ENCODE measurements at regions not wholly inside any gene's neighbourhood (a gene's known extent, or its start where the extent isn't known, plus 50 kb on each side); places are given as distances from the start of the nearest gene placed in this dataset.

DNA sequence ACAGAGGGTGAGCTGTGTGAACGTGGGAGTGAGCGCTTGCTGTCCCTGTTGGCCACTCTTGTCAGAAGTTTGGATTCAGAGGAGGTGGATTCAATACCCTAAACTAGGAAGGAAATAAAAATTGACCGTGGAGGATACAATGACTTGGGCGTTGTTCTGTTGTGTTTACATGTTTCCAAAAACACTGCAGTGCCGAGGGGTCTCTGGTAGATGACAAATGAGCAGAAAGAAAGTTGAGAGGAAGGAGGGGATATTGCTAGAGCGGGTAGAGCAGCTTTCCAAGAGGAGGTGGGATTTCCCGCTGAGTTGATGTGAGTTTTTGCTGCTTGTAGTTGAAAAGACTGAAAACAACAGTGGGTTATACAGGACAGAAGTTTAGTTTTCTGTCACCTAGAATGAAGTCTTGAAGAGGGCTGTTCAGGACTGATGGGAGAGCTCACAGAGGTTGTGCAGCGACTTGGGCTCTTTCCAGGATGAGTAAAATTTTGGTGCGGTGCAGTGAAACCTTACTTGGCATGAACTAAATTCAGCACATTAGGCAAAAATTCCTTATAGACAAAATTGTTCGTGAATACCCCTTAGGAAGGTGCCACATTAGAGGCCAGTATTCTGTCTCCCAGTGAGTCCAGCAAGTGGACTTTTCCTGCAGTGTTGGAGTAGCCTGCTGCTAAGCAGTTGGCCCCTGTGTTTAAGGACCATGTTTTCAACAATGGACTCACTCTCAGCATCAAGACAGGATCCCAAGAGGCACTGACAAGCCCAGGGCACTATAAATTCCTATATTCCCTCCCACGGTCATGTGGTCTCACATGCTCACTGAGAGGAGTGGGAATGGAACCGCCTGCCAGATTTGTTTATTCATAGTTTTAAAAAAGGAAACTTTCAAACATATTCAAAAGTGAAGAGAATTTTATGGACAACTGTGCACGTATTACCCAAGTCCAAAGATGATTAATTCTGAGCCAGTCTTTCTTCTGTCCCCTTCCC is 435.0 kb upstream of the C2CD4B start:
- no peak for DNase-seq (ENCODE audit: extremely low read depth in 1 of 2, low read depth in 1 of 2)

GRCh38 chr15:62601777-62602545 is 436.9 kb upstream of the C2CD4B start:
- DNase-seq (ENCODE audit: extremely low read depth in 1 of 2, low read depth in 1 of 2): no peak

GRCh38 chr15:62603742-62604141 is 438.7 kb upstream of the C2CD4B start:
- DNase-seq (ENCODE audit: extremely low read depth in 1 of 2, low read depth in 1 of 2): no peak

DNA sequence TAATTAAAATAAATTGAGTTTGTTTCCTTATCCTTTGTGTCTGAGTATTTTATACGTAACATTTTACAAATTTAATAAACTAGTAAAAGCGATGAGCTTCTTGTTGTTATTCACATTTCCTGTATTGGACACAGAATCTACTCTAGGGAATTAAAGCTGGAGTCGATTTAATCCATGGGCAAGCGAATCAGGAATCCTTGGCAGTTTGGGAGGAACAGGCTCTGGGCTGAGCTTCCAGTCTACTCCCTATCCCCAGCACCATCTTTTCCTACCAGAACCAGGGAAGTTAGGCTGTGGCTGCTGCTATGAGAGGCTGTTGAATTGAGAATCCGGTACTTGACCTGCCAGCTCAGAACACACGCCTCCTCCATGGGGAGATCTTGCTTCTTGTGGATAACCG is 437.3 kb upstream of the TPM1 start:
- DNase-seq (ENCODE audit: extremely low read depth in 1 of 2, low read depth in 1 of 2): no peak

GRCh38 chr15:62606376-62607113 is 436.0 kb upstream of the TPM1 start:
- DNase-seq (ENCODE audit: extremely low read depth in 1 of 2, low read depth in 1 of 2): no peak

GRCh38 chr15:62607114-62607462 is 435.5 kb upstream of the TPM1 start:
- no peak for DNase-seq (ENCODE audit: extremely low read depth in 1 of 2, low read depth in 1 of 2)

GRCh38 chr15:62607643-62608042 is 434.9 kb upstream of the TPM1 start:
- DNase-seq (ENCODE audit: extremely low read depth in 1 of 2, low read depth in 1 of 2): no peak

DNA sequence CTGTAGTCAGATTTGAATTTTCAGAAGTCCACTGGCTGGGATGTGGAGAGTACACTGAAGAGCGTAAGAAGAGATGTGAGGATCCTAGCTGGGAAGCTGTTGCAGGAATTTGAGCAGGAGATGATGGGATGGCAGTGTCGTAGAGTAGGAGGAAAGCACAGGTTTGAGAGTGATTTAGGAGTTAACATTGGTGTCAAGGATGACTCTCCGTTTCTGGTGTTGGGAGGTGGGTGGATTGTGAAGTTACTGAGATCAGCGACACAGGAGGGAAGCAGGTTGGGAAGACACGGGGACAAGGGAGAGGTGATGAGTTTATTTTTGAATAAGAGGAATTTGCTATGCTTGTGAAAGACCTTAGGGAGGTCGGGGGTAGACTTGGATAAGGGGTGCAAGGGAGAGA is 434.2 kb upstream of the TPM1 start:
- DNase-seq (ENCODE audit: extremely low read depth in 1 of 2, low read depth in 1 of 2): no peak

DNA sequence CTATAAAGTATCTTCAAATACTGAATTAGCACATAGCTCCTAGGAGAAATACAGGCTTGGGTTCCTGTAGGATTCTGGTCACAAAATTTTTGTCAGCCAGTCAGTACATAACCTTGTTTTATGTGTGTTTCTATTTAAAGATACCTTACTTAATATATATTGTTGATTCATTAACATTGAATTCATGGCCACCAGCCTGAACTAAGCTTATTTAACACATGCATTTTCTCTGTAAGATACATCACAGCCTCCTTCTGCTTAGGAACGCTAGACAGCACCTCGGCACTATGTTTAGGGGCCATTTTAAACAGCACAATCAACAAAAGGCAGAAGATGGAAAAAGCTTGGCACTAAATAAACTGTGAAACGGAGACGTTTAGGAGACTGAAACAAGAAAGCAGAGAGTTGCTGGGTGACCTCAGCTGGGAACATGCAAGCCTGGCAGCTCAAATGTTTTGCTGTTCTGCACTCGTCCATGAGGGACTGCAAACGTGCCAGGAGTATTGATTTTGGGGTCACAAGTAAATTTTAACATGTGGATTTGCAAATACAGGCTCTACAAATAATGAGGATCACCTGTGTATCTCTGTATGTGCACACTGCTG is 432.2 kb upstream of the TPM1 start:
- no peak for DNase-seq (ENCODE audit: extremely low read depth in 1 of 2, low read depth in 1 of 2)

- DNase-seq (ENCODE audit: extremely low read depth in 1 of 2, low read depth in 1 of 2): no peak
These were observed 431.5 kb upstream of the TPM1 start for GRCh38 chr15:62611002-62611401.

DNA sequence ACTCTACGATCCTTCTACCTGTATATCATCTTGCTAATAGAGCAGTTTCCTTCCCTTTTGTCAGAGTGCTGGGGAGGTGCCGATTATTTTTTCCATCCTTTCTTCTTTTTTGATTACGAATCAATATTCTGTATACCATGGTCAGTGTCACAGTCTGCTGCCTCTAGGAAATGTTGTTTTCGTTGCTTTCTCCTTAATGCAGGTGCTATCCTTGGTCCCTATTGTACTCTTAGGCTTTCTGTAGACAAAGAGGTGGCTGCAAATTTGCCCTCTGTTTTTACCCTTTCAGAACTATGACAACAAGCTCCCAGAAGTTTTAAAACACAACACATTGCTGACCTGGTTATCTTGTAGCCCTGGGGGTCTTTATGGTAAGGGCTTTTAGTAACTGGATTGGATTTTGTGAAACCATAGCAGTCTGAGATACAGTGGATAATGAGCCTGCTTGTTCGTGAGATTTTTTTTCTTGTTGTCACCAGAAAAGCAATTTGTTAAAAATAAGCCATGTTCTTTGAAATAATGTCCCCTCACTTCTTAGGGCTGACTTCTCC is 430.3 kb upstream of the TPM1 start:
- DNase-seq (ENCODE audit: extremely low read depth in 1 of 2, low read depth in 1 of 2): no peak

- no peak for DNase-seq (ENCODE audit: extremely low read depth in 1 of 2, low read depth in 1 of 2)
These were observed 429.8 kb upstream of the TPM1 start for GRCh38 chr15:62612771-62613170.

DNA sequence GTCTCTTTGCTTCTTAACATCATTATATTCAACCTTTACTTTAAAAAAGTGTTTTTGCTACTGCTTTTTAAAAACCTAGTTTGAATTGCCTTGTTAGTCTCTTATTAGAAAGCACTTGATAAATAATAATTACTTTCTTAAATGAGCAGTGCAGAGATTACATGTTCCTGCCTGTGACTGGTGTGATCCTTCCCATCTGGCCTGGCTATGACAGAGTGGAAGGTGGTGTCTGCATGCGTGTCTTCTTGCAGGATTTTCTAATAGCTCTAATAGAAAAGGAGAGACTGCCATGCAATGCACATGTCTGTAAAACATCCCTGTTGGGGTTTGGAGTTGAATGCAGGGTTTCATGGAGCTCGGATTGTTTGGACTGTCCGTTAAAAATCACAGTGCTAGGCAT is 425.8 kb upstream of the TPM1 start:
- no peak for DNase-seq (ENCODE audit: extremely low read depth in 1 of 2, low read depth in 1 of 2)

GRCh38 chr15:62617741-62618140 is 424.8 kb upstream of the TPM1 start:
- DNase-seq (ENCODE audit: extremely low read depth in 1 of 2, low read depth in 1 of 2): no peak

GRCh38 chr15:62618432-62618831 is 424.1 kb upstream of the TPM1 start:
- DNase-seq (ENCODE audit: extremely low read depth in 1 of 2, low read depth in 1 of 2): no peak

DNA sequence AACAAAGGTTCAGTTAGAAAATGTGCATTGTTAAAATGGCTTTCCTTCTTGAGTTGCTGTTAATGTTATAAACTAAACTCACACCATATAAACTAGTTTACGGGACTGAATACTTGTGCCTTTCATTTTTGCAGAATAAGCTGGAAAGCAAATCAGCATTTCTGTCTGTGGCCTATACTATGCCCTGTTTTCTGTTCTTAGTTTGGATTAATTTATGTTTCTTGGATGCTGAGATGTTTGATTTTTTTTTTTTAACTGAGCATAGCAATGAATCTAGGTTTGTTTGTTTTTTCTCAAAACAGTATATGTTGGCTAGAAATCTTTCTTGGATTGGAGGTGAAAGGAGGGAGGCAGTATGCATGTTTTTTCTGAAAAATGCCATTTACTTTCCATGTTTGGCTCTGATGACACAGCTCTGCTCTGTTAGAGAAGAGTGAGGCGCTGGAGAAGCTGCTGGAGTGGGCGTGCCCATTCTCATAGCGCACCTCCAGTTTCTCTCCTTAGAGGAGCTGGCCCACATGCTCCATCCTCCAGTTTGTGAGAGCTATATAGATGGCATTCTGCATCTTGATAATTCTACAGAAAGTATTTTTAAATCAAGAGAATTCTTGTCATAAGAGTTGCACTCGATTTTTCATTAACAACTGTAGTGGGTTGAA is 423.6 kb upstream of the TPM1 start:
- DNase-seq (ENCODE audit: extremely low read depth in 1 of 2, low read depth in 1 of 2): no peak

DNA sequence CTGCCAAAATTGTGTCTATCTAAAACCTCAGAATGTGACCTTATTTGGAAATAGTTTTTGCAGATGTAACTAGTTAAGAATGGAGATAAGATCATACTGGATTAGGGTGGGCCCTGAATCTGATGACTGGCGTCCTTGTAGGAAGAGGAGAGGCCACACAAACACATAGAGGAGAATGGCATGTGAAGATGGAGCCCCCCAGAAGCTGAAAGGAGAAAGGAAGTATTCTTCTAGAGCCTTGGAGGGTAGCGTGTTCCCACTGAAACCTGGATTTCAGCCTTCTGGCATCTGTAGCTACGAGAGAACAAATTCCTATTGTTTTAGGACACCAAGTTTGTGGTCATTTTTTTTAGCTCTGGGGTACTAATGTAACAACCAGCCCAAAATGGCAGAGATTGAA is 423.0 kb upstream of the TPM1 start:
- no peak for DNase-seq (ENCODE audit: extremely low read depth in 1 of 2, low read depth in 1 of 2)

DNA sequence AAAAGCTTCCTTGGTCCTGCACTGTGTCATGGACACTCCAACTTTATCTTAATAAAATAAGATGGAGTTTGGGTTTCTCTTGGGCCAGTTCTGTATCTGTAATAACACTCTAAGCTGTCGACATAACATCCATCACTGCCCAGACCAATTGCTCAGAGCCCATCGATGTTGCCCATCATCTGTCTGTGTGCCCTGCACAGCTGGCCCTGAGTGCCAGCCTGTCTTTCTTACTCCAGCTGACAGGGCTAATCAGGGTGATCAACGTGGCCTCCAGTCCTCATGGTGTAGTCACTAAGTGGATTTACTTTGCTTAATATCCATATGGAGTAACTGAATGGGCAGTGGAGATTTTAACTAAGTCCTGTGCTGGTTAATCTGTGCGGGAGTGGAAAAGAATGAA is 419.8 kb upstream of the TPM1 start:
- DNase-seq (ENCODE audit: extremely low read depth in 1 of 2, low read depth in 1 of 2): no peak

DNA sequence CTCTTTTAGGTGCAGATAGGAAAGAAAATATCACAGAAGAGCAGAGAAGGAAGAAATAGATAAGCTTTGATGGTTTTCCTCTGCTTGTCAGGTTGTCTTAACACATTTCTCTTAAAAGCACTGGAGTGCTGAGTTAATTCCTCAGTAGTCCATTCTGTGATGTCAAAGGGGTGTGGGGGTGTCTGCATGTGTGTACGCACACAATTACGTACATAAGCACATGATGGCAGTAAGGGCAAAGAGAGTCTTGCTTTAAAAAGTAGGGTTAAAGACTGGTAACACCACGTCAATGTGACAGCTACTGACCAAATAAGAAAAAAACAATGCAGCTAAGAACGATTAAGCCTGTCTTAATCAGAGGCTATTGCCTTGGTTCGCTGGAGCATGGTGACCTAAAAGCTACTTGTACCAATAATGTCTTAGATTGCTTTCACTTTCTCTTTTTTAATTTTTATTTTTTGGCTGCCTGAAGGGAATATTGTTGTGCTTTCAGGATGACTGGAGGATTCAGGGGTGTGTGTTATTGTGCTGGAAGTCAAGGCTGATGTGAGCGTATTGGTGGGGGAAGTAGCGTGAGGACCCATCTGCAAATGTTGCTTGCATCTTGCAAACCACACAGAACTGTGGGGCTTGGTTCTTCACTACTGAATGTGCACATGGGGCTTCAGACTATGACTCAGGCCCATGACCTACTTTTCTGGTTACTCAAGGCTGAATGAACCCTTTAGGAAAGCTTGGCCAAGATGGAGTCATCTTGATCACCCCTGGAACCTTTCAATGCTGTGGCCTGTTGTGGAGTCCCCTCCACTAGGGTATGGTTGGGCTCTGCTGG is 417.8 kb upstream of the TPM1 start:
- no peak for DNase-seq (ENCODE audit: extremely low read depth in 1 of 2, low read depth in 1 of 2)
